Neural progenitor cell (in vitro differentiated cells): ENCODE measurements at regions not wholly inside any gene's neighbourhood (a gene's known extent, or its start where the extent isn't known, plus 50 kb on each side); places are given as distances from the start of the nearest gene placed in this dataset.

ENCODE experiments used
- EZH2 ChIP-seq: fragments of 200-600 bp; sonication (generic); IDR thresholded peaks from 2 replicates; pipeline ENCODE4 v1.6.1; 2017; ENCODE audit warnings: antibody characterized with exemption, mild to moderate bottlenecking, moderate library complexity
- EZH2phosphoT487 ChIP-seq: fragments of 200-600 bp; sonication (generic); IDR thresholded peaks from 2 replicates; pipeline ENCODE4 v1.6.1; 2017; ENCODE audit warnings: antibody characterized with exemption
- TF ChIP-seq, protein P1 (sequence below): fragments of 200-600 bp; sonication (generic); IDR thresholded peaks from 2 replicates; pipeline ENCODE4 v1.5.1; 2017; ENCODE audit warnings: antibody characterized with exemption, mild to moderate bottlenecking

GRCh38 chr5:163747586-163747985 is 242.2 kb downstream of the MAT2B start:
- TF ChIP-seq, protein P1, sequence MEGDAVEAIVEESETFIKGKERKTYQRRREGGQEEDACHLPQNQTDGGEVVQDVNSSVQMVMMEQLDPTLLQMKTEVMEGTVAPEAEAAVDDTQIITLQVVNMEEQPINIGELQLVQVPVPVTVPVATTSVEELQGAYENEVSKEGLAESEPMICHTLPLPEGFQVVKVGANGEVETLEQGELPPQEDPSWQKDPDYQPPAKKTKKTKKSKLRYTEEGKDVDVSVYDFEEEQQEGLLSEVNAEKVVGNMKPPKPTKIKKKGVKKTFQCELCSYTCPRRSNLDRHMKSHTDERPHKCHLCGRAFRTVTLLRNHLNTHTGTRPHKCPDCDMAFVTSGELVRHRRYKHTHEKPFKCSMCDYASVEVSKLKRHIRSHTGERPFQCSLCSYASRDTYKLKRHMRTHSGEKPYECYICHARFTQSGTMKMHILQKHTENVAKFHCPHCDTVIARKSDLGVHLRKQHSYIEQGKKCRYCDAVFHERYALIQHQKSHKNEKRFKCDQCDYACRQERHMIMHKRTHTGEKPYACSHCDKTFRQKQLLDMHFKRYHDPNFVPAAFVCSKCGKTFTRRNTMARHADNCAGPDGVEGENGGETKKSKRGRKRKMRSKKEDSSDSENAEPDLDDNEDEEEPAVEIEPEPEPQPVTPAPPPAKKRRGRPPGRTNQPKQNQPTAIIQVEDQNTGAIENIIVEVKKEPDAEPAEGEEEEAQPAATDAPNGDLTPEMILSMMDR = no peak
- TF ChIP-seq EZH2 (no peak), EZH2phosphoT487 (no peak)
